HG03378 (cell line): ENCODE measurements at regions not wholly inside any gene's neighbourhood (a gene's known extent, or its start where the extent isn't known, plus 50 kb on each side); places are given as distances from the start of the nearest gene placed in this dataset.

Experiments used
- ATAC-seq: cut with Tn5 transposase; IDR thresholded peaks from one replicate; pipeline ENCODE4 v1.9.1; 2021; ENCODE audit warnings: mild to moderate bottlenecking, moderate library complexity; ENCODE audit not compliant: unreplicated experiment

GRCh38 chr13:50685956-50686355 lies 157.5 kb downstream of the DLEU7 start:
- ATAC-seq: no peak

- ATAC-seq: no peak
Observed at GRCh38 chr13:50686551-50686950, 156.9 kb downstream of the DLEU7 start.

- no peak for ATAC-seq
Observed at GRCh38 chr13:50687545-50687944, 155.9 kb downstream of the DLEU7 start.

- no peak for ATAC-seq
Observed at GRCh38 chr13:50690006-50690405, 153.5 kb downstream of the DLEU7 start.

GRCh38 chr13:50691176-50691680 lies 152.3 kb downstream of the DLEU7 start:
- no peak for ATAC-seq

GRCh38 chr13:50691681-50692263 lies 151.7 kb downstream of the DLEU7 start:
- ATAC-seq: no peak

- ATAC-seq: no peak
Observed at GRCh38 chr13:50692396-50692915, 151.0 kb downstream of the DLEU7 start.

GRCh38 chr13:50693727-50694126 lies 149.8 kb downstream of the DLEU7 start:
- no peak for ATAC-seq

GRCh38 chr13:50697746-50698539 lies 145.5 kb downstream of the DLEU7 start:
- no peak for ATAC-seq

GRCh38 chr13:50699874-50700663 lies 143.4 kb downstream of the DLEU7 start:
- no peak for ATAC-seq

- no peak for ATAC-seq
Observed at GRCh38 chr13:50700664-50701305, 142.7 kb downstream of the DLEU7 start.

GRCh38 chr13:50701469-50701868 lies 142.0 kb downstream of the DLEU7 start:
- no peak for ATAC-seq

- no peak for ATAC-seq
Observed at GRCh38 chr13:50706505-50706904, 137.0 kb downstream of the DLEU7 start.

GRCh38 chr13:50707628-50708027 lies 135.9 kb downstream of the DLEU7 start:
- ATAC-seq: no peak

GRCh38 chr13:50708461-50708860 lies 135.0 kb downstream of the DLEU7 start:
- ATAC-seq: no peak

GRCh38 chr13:50709058-50709457 lies 134.4 kb downstream of the DLEU7 start:
- no peak for ATAC-seq

GRCh38 chr13:50711131-50711815 lies 132.2 kb downstream of the DLEU7 start:
- no peak for ATAC-seq

- no peak for ATAC-seq
Observed at GRCh38 chr13:50711996-50712395, 131.5 kb downstream of the DLEU7 start.

- ATAC-seq: no peak
Observed at GRCh38 chr13:50712456-50712855, 131.0 kb downstream of the DLEU7 start.

GRCh38 chr13:50712881-50713280 lies 130.6 kb downstream of the DLEU7 start:
- no peak for ATAC-seq
